B cell (primary cell): ENCODE measurements at regions not wholly inside any gene's neighbourhood (a gene's known extent, or its start where the extent isn't known, plus 50 kb on each side); places are given as distances from the start of the nearest gene placed in this dataset.

Experiments
- ATAC-seq: fragments of 200-7000 bp; cut with Tn5 transposase; one replicate; pipeline ENCODE4 v1.10.0; 2021; ENCODE audit warnings: low read depth, mild to moderate bottlenecking, moderate number of reproducible peaks, moderate library complexity
- CTCF ChIA-PET: fragments of 350-600 bp; sonication (Branson Sonifier 250); formaldehyde crosslinking; loops from one replicate; lab custom pipeline; 2021; ENCODE audit warnings: antibody characterized with exemption, inconsistent platforms; lab: Charles Lee
- POLR2A ChIA-PET: fragments of 350-600 bp; sonication (Branson Sonifier 250); formaldehyde crosslinking; loops from one replicate; lab custom pipeline; 2021; ENCODE audit warnings: antibody characterized with exemption; lab: Charles Lee
- DNase-seq: peaks from one replicate; pipeline ENCODE4 v3.0.0; 2013
- H2AFZ ChIP-seq: 2 replicates; pipeline ENCODE4 v1.6.1; 2012; ENCODE audit warnings: mild to moderate bottlenecking, low read depth, low read length; ENCODE audit not compliant: insufficient read depth, poor library complexity, severe bottlenecking
- H3K27ac ChIP-seq, 2 donors: 1 replicate in 1 of 2; 2 replicates in 1 of 2; pipeline ENCODE4 v1.5.1; 2012 to 2013; ENCODE audit warnings: low read length in 2 of 2, mild to moderate bottlenecking in 2 of 2, moderate library complexity in 1 of 2
- H3K27me3 ChIP-seq, 4 experiments: fragments of 200-600 bp in 1 of 4; sonication (generic) in 1 of 4; replicated peaks in 1 of 4; 1 replicate in 2 of 4; 2 replicates in 2 of 4; pipeline versions ENCODE4 v1.6.1 to v1.7.0; 2013 to 2016; ENCODE audit warnings: low read length in 3 of 4, mild to moderate bottlenecking in 2 of 4, mixed read lengths in 1 of 4, moderate library complexity in 1 of 4; ENCODE audit not compliant: insufficient read depth in 4 of 4, control insufficient read depth in 3 of 4; ENCODE audit errors: control extremely low read depth in 1 of 4
- H3K36me3 ChIP-seq, 2 experiments: replicated peaks in 1 of 2; 1 replicate in 1 of 2; 2 replicates in 1 of 2; pipeline versions ENCODE4 v1.6.1 to v1.7.1; 2013; ENCODE audit warnings: low read length in 1 of 2; ENCODE audit not compliant: insufficient read depth in 2 of 2, control insufficient read depth in 1 of 2; ENCODE audit errors: control extremely low read depth in 1 of 2, extremely low read depth in 1 of 2
- H3K4me1 ChIP-seq, 2 donors: fragments of 200-600 bp in 1 of 2; sonication (generic) in 1 of 2; 1 replicate in 1 of 2; 2 replicates in 1 of 2; pipeline versions ENCODE4 v1.5.1 to v1.6.1; 2013 to 2017; ENCODE audit warnings: low read length in 2 of 2; ENCODE audit not compliant: control insufficient read depth in 2 of 2, insufficient read depth in 2 of 2
- H3K4me2 ChIP-seq: replicated peaks from 2 replicates; pipeline ENCODE3; 2012; ENCODE audit warnings: mild to moderate bottlenecking, low read depth, low read length; ENCODE audit not compliant: poor library complexity, severe bottlenecking
- H3K4me3 ChIP-seq, 5 experiments: fragments of 200-600 bp in 1 of 5; sonication (generic) in 1 of 5; 1 replicate in 3 of 5; 2 replicates in 2 of 5; pipeline versions ENCODE4 v1.5.1 to v1.7.0; 2011 to 2016; ENCODE audit warnings: low read length in 4 of 5, mild to moderate bottlenecking in 4 of 5, low read depth in 2 of 5, control low read depth in 1 of 5, moderate library complexity in 1 of 5; ENCODE audit not compliant: insufficient read depth in 1 of 5; ENCODE audit errors: control extremely low read depth in 1 of 5, extremely low read depth in 1 of 5
- H3K79me2 ChIP-seq: fragments of 200-600 bp; sonication (generic); one replicate; pipeline ENCODE4 v1.6.0; 2016; ENCODE audit warnings: low read length; ENCODE audit not compliant: control insufficient read depth, insufficient read depth
- H3K9ac ChIP-seq: fragments of 200-600 bp; sonication (generic); 2 replicates; pipeline ENCODE4 v1.6.1; 2017; ENCODE audit warnings: mild to moderate bottlenecking, low read length, moderate library complexity
- H3K9me3 ChIP-seq, 3 donors: one replicate each; pipeline versions ENCODE4 v1.6.1 to v1.7.1; 2013; ENCODE audit warnings: low read length in 2 of 3; ENCODE audit not compliant: control insufficient read depth in 2 of 3, insufficient read depth in 1 of 3; ENCODE audit errors: control extremely low read depth in 1 of 3
- H4K20me1 ChIP-seq: 2 replicates; pipeline ENCODE4 v1.6.0; 2012; ENCODE audit warnings: mild to moderate bottlenecking, low read length; ENCODE audit not compliant: insufficient read depth, control insufficient read depth, poor library complexity, severe bottlenecking
- H3K27ac Mint-ChIP-seq: one replicate; pipeline ENCODE4 v1.8.0; 2021; ENCODE audit warnings: mixed read lengths
- H3K27me3 Mint-ChIP-seq: one replicate; pipeline ENCODE4 v1.8.0; 2021; ENCODE audit warnings: mixed read lengths
- H3K4me1 Mint-ChIP-seq: one replicate; pipeline ENCODE4 v1.8.0; 2021; ENCODE audit warnings: mixed read lengths
- H3K4me3 Mint-ChIP-seq: one replicate; pipeline ENCODE4 v1.8.0; 2021; ENCODE audit warnings: mixed read lengths
- H3K9me3 Mint-ChIP-seq: one replicate; pipeline ENCODE4 v1.8.0; 2022; ENCODE audit warnings: mixed read lengths; ENCODE audit not compliant: insufficient read depth
- EZH2 ChIP-seq: IDR thresholded peaks from 2 replicates; pipeline ENCODE4 v1.6.1; 2012; ENCODE audit warnings: borderline replicate concordance, low read depth, mild to moderate bottlenecking, moderate library complexity, low read length; ENCODE audit not compliant: insufficient read depth, poor library complexity, severe bottlenecking
- WGBS: methylation state at CpG from one replicate; pipeline ENCODE4 v1.1.5; 2013; ENCODE audit warnings: missing lambda C conversion rate; ENCODE audit not compliant: insufficient coverage; 5-methylcytosine and 5-hydroxymethylcytosine counted together
- intact Hi-C: fragments of 100-400 bp; cut with micrococcal nuclease; formaldehyde crosslinking; loops from one replicate; pipeline ENCODE4 v1.10.0; 2022
- TF ChIP-seq, protein P1 (sequence below): fragments of 200-600 bp; IDR thresholded peaks from one replicate; pipeline ENCODE4 v1.8.0; 2022; ENCODE audit warnings: antibody characterized with exemption, mild to moderate bottlenecking

DNA sequence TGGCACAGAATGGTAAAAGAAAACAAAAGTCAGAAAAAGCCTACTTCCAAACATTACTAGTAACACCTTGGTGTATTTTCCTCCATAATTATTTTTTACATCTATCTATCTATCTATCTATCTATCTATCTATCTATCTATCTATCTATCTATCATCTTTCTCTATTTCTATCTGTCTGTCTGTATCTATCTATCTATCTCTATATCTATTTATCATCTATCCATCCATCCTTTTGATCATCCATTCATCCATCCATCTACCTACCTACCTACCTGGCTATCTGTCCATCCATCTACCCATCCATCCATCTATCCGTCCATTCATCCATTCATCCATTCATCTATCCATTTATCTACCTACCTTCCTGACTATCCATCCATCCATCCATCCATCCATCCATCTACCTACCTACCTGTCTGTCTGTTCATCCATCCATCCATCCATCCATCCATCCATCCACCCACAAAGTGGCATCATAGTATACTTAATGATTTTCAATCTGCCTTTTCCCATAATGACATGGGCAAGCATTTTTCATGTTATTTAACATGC lies 121.9 kb upstream of the NEK6 start:
- no peak overlapping the region for H3K27ac Mint-ChIP-seq
- ATAC-seq, result no peak
- Histone ChIP-seq H3K9ac (no peak overlapping the region), H3K9me3 (no peaks in the 10 kb centered on the region), H3K79me2 (no peaks in the 10 kb centered on the region), H3K4me2 (no peak overlapping the region), H2AFZ (no peak overlapping the region), H3K27me3 (no peaks in the 10 kb centered on the region), H3K4me3 (no peak overlapping the region), H3K27ac (no peak overlapping the region), H3K4me1 (peaks cover 0 to 15% of the 10 kb centered on the region in 2 donors), H3K36me3 (no peaks in the 10 kb centered on the region), H4K20me1 (no peaks in the 10 kb centered on the region)
- H3K4me3 Mint-ChIP-seq, result no peak overlapping the region
- no peaks in the 10 kb centered on the region for H3K9me3 Mint-ChIP-seq
- no peaks in the 10 kb centered on the region for H3K27me3 Mint-ChIP-seq
- no peak for DNase-seq
- POLR2A ChIA-PET, result no interaction called here
- CTCF ChIA-PET, result interaction anchor here (1.5 to 3.2 kb wide), 3 partner anchors 9 to 184 kb away, joined by 4 to 14 read pairs (median 5); no protein-coding TSS in a partner anchor
- TF ChIP-seq, protein P1, sequence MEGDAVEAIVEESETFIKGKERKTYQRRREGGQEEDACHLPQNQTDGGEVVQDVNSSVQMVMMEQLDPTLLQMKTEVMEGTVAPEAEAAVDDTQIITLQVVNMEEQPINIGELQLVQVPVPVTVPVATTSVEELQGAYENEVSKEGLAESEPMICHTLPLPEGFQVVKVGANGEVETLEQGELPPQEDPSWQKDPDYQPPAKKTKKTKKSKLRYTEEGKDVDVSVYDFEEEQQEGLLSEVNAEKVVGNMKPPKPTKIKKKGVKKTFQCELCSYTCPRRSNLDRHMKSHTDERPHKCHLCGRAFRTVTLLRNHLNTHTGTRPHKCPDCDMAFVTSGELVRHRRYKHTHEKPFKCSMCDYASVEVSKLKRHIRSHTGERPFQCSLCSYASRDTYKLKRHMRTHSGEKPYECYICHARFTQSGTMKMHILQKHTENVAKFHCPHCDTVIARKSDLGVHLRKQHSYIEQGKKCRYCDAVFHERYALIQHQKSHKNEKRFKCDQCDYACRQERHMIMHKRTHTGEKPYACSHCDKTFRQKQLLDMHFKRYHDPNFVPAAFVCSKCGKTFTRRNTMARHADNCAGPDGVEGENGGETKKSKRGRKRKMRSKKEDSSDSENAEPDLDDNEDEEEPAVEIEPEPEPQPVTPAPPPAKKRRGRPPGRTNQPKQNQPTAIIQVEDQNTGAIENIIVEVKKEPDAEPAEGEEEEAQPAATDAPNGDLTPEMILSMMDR, result no peak
- no peak for TF ChIP-seq EZH2
- H3K4me1 Mint-ChIP-seq, result peaks cover 26% of the 10 kb centered on the region
- intact Hi-C loops, result no loop called here
- WGBS, result 100% methylated on average over 1 of the region's 1 CpG
